Upper lobe of left lung (tissue), 6 donors: ENCODE measurements at regions not wholly inside any gene's neighbourhood (a gene's known extent, or its start where the extent isn't known, plus 50 kb on each side); places are given as distances from the start of the nearest gene placed in this dataset.

Experiments used
- ATAC-seq, 2 donors: fragments of 200-7000 bp; cut with Tn5 transposase; one replicate each; pipeline ENCODE4 v1.9.1; 2022; ENCODE audit warnings: mild to moderate bottlenecking in 2 of 2, moderate library complexity in 2 of 2; ENCODE audit not compliant: low FRiP score in 2 of 2
- DNase-seq, 2 donors: peaks; one replicate each; pipeline ENCODE4 v3.0.0-alpha.2; 2019 to 2020
- H3K27ac ChIP-seq, 4 donors: fragments of 200-600 bp; sonication (generic); one replicate each; pipeline ENCODE4 v1.5.1; 2016 to 2019
- H3K27me3 ChIP-seq, 4 donors: fragments of 200-600 bp; sonication (generic); one replicate each; pipeline ENCODE4 v1.5.1; 2017 to 2019
- H3K36me3 ChIP-seq, 4 donors: fragments of 200-600 bp; sonication (generic); one replicate each; pipeline ENCODE4 v1.5.1; 2016 to 2019
- H3K4me1 ChIP-seq, 4 donors: fragments of 200-600 bp; sonication (generic); one replicate each; pipeline ENCODE4 v1.5.1; 2018 to 2019
- H3K4me3 ChIP-seq, 4 donors: fragments of 200-600 bp; sonication (generic); one replicate each; pipeline ENCODE4 v1.5.1; 2017 to 2019; ENCODE audit warnings: mild to moderate bottlenecking in 2 of 4, moderate library complexity in 1 of 4
- H3K9me3 ChIP-seq, 4 donors: fragments of 200-600 bp; sonication (generic); one replicate each; pipeline ENCODE4 v1.5.1; 2018 to 2019
- EP300 ChIP-seq, 4 donors: sonication (generic); formaldehyde crosslinking; IDR thresholded peaks; one replicate each; pipeline ENCODE4 v1.5.1; 2017; ENCODE audit warnings: antibody characterized with exemption in 4 of 4, control low read depth in 2 of 4
- POLR2A ChIP-seq, 4 donors: fragments of 450-650 bp; IDR thresholded peaks; one replicate each; pipeline ENCODE4 v1.5.1; 2016 to 2017; ENCODE audit warnings: antibody characterized with exemption in 4 of 4, mild to moderate bottlenecking in 2 of 4
- POLR2AphosphoS5 ChIP-seq, 2 donors: sonication (generic); formaldehyde crosslinking; IDR thresholded peaks; one replicate each; pipeline ENCODE4 v1.5.1; 2017; ENCODE audit warnings: antibody characterized with exemption in 2 of 2
- WGBS, 2 donors: methylation state at CpG; one replicate each; pipeline ENCODE4 v1.1.5; 2017 to 2018; 5-methylcytosine and 5-hydroxymethylcytosine counted together
- TF ChIP-seq, protein P1 (sequence below), 6 experiments: fragments of 450-650 bp in 4 of 6; fragments of 200-600 bp in 2 of 6; sonication (generic) in 2 of 6; IDR thresholded peaks; one replicate each; pipeline ENCODE4 v1.5.1; 2016 to 2019; ENCODE audit warnings: antibody characterized with exemption in 6 of 6
- donor health status: DM: no; HTN: no; CAD: no; lungs with moderate emphysema.
- donor health status: DM: no; HTN: yes; CAD: no; lungs with severe emphysema.

DNA sequence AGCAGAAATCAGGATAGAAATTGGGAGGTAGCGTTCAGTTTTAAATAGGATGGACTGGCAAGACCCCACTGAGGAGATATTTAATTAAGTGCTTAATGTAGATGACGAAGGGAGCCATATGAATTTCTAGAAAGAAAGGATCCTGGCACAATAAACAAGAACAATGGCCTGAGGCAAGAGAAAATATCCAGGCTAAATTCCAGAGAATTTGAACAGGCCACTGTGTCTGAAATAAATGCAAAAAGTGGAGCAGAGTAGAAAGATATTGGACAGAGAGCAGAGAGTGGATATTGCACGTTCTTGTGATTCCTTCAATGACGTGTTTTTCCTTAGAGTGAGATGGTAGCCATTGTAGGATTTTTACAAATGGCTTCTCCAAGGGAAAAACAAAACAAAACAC is 1504.8 kb downstream of the C4orf33 start:
- no peak overlapping the region for H3K4me3 ChIP-seq
- ATAC-seq = no peak
- no peak for DNase-seq
- no peaks in the 10 kb centered on the region for H3K4me1 ChIP-seq
- H3K9me3 ChIP-seq = no peaks in the 10 kb centered on the region
- WGBS, 2 donors = 78 to 80% methylated on average over 4 of the region's 4 CpGs
- H3K27ac ChIP-seq = no peak overlapping the region
- no peaks in the 10 kb centered on the region for H3K27me3 ChIP-seq
- TF ChIP-seq POLR2AphosphoS5 (IDR thresholded peaks at IDR 0.05) (no peak), POLR2A (IDR thresholded peaks at IDR 0.05) (no peak), EP300 (IDR thresholded peaks at IDR 0.05) (no peak)
- TF ChIP-seq, protein P1, sequence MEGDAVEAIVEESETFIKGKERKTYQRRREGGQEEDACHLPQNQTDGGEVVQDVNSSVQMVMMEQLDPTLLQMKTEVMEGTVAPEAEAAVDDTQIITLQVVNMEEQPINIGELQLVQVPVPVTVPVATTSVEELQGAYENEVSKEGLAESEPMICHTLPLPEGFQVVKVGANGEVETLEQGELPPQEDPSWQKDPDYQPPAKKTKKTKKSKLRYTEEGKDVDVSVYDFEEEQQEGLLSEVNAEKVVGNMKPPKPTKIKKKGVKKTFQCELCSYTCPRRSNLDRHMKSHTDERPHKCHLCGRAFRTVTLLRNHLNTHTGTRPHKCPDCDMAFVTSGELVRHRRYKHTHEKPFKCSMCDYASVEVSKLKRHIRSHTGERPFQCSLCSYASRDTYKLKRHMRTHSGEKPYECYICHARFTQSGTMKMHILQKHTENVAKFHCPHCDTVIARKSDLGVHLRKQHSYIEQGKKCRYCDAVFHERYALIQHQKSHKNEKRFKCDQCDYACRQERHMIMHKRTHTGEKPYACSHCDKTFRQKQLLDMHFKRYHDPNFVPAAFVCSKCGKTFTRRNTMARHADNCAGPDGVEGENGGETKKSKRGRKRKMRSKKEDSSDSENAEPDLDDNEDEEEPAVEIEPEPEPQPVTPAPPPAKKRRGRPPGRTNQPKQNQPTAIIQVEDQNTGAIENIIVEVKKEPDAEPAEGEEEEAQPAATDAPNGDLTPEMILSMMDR (IDR thresholded peaks at IDR 0.05) = no peak
- H3K36me3 ChIP-seq = no peaks in the 10 kb centered on the region

DNA sequence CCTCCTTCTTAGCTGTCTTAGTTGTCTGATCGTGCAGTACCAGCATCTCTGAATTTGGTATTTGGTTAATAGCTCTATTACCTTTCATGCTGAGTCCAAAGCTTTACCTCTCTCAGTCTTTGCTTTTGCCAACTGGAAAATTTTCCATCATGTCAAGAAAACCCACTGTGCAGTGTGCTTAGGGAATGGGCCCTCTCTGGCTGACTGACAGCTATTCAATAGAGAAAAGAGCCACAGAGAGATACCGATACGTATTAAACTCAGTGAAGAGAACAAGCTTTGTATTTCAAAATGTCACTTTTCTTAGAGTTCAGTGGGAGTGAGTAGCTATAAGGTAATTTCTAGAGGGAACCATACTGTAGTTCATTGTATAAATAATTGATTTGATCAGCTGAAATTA is 1507.1 kb downstream of the C4orf33 start:
- TF ChIP-seq, protein P1 (IDR thresholded peaks at IDR 0.05) = no peak
- TF ChIP-seq EP300 (IDR thresholded peaks at IDR 0.05) (no peak), POLR2AphosphoS5 (IDR thresholded peaks at IDR 0.05) (no peak), POLR2A (IDR thresholded peaks at IDR 0.05) (no peak)

DNA sequence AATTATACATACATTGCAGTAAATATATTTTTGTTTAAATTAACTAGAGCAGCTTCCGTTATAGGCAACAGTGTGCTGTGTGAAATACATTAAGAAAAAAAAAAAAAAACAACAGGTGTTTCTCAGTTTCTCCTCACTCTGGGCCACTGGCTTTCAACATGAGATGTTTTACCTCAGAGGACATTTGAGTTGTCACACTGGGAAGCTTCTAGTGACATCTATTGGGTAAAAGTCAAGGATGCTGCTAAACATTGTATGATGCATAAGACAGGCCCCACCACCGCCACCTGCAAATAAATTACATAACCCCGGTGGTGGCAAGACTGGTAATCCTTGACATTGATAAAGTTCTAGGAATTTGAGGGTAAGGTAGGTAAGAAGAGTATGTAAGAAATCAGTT is 1512.2 kb downstream of the C4orf33 start:
- H3K36me3 ChIP-seq = no peaks in the 10 kb centered on the region
- no peak for DNase-seq
- H3K4me1 ChIP-seq = no peaks in the 10 kb centered on the region
- H3K4me3 ChIP-seq = no peak overlapping the region
- H3K27me3 ChIP-seq = no peaks in the 10 kb centered on the region
- TF ChIP-seq POLR2A (IDR thresholded peaks at IDR 0.05) (no peak), POLR2AphosphoS5 (IDR thresholded peaks at IDR 0.05) (no peak), EP300 (IDR thresholded peaks at IDR 0.05) (no peak)
- TF ChIP-seq, protein P1 (IDR thresholded peaks at IDR 0.05) = no peak
- H3K27ac ChIP-seq = no peak overlapping the region
- no peak for ATAC-seq
- WGBS, 2 donors = 92% methylated on average over 3 of the region's 3 CpGs
- no peaks in the 10 kb centered on the region for H3K9me3 ChIP-seq

More for the DNA sequence above, 1507.1 kb downstream of the C4orf33 start:
- WGBS, 2 donors = 92 to 93% methylated on average over 3 of the region's 3 CpGs
- H3K9me3 ChIP-seq = no peaks in the 10 kb centered on the region
- H3K4me1 ChIP-seq = no peaks in the 10 kb centered on the region
- no peaks in the 10 kb centered on the region for H3K27me3 ChIP-seq
- no peak overlapping the region for H3K27ac ChIP-seq
- DNase-seq (no peak), ATAC-seq (no peak)
- no peaks in the 10 kb centered on the region for H3K36me3 ChIP-seq
- no peak overlapping the region for H3K4me3 ChIP-seq

DNA sequence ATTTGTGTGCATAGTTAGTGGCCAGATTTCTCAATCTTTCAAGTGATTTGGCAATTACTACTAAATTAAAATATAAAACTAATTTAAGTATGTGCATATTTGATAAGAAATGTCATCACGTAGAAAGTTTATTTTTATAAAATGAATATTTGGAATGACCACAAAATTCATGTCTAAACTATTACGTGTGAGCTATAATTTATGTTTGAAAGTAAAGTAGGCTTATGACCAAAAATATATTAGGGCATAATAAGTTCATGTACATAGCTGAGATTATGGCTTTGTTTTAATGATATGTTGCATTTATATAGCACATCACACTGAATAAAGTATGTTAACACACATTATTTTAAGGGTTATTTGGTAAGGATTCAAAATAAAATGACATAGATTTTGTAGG is 1532.6 kb downstream of the C4orf33 start:
- 71 to 82% methylated on average over 2 of the region's 2 CpGs for WGBS, 2 donors
- H3K4me3 ChIP-seq = no peak overlapping the region
- ATAC-seq (no peak), DNase-seq (no peak)
- H3K9me3 ChIP-seq = no peaks in the 10 kb centered on the region
- H3K27ac ChIP-seq = no peak overlapping the region
- H3K27me3 ChIP-seq = no peaks in the 10 kb centered on the region
- H3K36me3 ChIP-seq = no peaks in the 10 kb centered on the region
- H3K4me1 ChIP-seq = no peaks in the 10 kb centered on the region
- TF ChIP-seq EP300 (IDR thresholded peaks at IDR 0.05) (no peak), POLR2AphosphoS5 (IDR thresholded peaks at IDR 0.05) (no peak), POLR2A (IDR thresholded peaks at IDR 0.05) (no peak)
- TF ChIP-seq, protein P1 (IDR thresholded peaks at IDR 0.05) = no peak

DNA sequence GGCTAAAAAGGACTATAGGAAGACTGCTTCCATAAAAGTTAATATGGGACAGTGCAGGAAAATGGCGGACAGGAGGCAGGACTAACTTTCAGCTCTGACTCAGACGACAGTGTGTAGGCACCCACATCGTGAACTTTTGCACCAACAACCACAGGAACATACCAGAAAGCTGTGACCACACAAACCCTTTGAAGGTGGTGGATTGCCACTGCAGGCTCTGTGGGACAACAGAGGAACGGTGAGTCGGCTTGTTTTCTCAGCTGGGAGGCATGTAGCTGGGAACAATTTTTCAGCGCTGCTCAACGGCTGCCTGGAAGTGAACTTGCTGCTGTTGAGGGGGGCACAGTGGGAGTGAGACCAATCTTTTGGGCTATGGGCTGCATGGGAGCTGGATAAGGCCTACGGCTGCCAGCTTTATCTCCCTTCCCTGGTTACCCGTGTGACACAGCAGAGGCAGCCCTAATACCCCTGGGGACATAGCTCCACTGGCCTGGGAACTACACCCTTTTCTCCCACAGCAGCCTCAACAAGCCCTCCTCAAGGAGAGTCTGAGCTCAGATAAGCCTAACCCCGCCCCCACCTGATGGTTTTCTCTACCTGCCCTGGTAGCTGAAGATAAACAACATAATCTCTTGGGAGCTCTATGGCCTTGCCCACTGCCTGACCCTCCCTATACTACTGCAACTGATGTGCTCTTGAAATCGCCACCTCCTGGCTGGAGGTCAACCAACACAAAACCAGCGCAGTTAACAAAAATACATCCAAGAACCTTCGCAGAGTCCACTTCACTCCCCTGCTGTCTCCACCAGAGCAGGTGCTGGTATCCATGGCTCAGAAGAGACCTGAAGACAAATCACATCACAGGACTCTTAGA is 1537.0 kb downstream of the C4orf33 start:
- H3K4me3 ChIP-seq = no peak overlapping the region
- H3K4me1 ChIP-seq = no peaks in the 10 kb centered on the region
- H3K9me3 ChIP-seq = no peaks in the 10 kb centered on the region
- DNase-seq = no peak
- no peaks in the 10 kb centered on the region for H3K36me3 ChIP-seq
- H3K27me3 ChIP-seq = no peaks in the 10 kb centered on the region
- WGBS, 2 donors = 84 to 89% methylated on average over 6 to 13 of the region's 13 CpGs
- ATAC-seq = no peak
- TF ChIP-seq POLR2AphosphoS5 (IDR thresholded peaks at IDR 0.05) (no peak), EP300 (IDR thresholded peaks at IDR 0.05) (no peak), POLR2A (IDR thresholded peaks at IDR 0.05) (no peak)
- TF ChIP-seq, protein P1 (IDR thresholded peaks at IDR 0.05) = no peak
- no peak overlapping the region for H3K27ac ChIP-seq
